Keratinocyte (primary cell): ENCODE measurements at regions not wholly inside any gene's neighbourhood (a gene's known extent, or its start where the extent isn't known, plus 50 kb on each side); places are given as distances from the start of the nearest gene placed in this dataset.

Source experiments
- CTCF ChIP-seq, 3 experiments: IDR thresholded peaks in 1 of 3; conservative IDR thresholded peaks in 1 of 3; optimal IDR thresholded peaks in 1 of 3; 2 replicates in 2 of 3; 3 replicates in 1 of 3; pipeline versions ENCODE3 to v1.5.1; 2011; ENCODE audit warnings: low read length in 3 of 3, mild to moderate bottlenecking in 3 of 3, moderate library complexity in 2 of 3, control low read depth in 1 of 3, inconsistent platforms in 1 of 3; ENCODE audit not compliant: insufficient read depth in 2 of 3; ENCODE audit errors: extremely low read depth in 1 of 3
- EZH2 ChIP-seq: IDR thresholded peaks from one replicate; pipeline ENCODE4 v1.6.1; 2012; ENCODE audit warnings: inconsistent platforms, mild to moderate bottlenecking, low read length, moderate library complexity

GRCh38 chr17:68771867-68772515 is 170.8 kb upstream of the FAM20A start:
- TF ChIP-seq CTCF (optimal IDR thresholded peaks at IDR 0.05 in 1 of 3, IDR thresholded peaks at IDR 0.05 in 1 of 3, conservative IDR thresholded peaks at IDR 0.05 in 1 of 3; ENCODE audit: extremely low read depth in 1 of 3, insufficient read depth in 2 of 3, low read length in 3 of 3) (peak; percentile 46 to 68 (median 66)), EZH2 (no peak)
